Endothelial cell of umbilical vein (primary cell): ENCODE measurements at regions not wholly inside any gene's neighbourhood (a gene's known extent, or its start where the extent isn't known, plus 50 kb on each side); places are given as distances from the start of the nearest gene placed in this dataset.

ENCODE experiments used
- CTCF ChIP-seq, 2 donors: IDR thresholded peaks; 1 replicate in 1 of 2; 2 replicates in 1 of 2; pipeline ENCODE4 v1.5.1; 2011; ENCODE audit warnings: low read length in 2 of 2, mild to moderate bottlenecking in 2 of 2, moderate library complexity in 2 of 2, control low read depth in 1 of 2, inconsistent platforms in 1 of 2, low read depth in 1 of 2; ENCODE audit not compliant: insufficient read depth in 1 of 2; ENCODE audit errors: extremely low read depth in 1 of 2
- EZH2 ChIP-seq: IDR thresholded peaks from 2 replicates; pipeline ENCODE4 v1.6.1; 2012; ENCODE audit warnings: borderline replicate concordance, low read depth, mild to moderate bottlenecking, moderate library complexity, low read length, inconsistent platforms; ENCODE audit not compliant: severe bottlenecking
- POLR2A ChIP-seq: IDR thresholded peaks from 2 replicates; pipeline ENCODE4 v1.6.1; 2012; ENCODE audit warnings: low read depth, mild to moderate bottlenecking, control low read depth, low read length

GRCh38 chr3:81995329-81995728 lies 233.9 kb upstream of the GBE1 start:
- TF ChIP-seq CTCF (IDR thresholded peaks at IDR 0.05; ENCODE audit: extremely low read depth in 1 of 2, insufficient read depth in 1 of 2, low read depth in 1 of 2, low read length in 2 of 2) = no peak
- TF ChIP-seq EZH2 = no peak
- TF ChIP-seq POLR2A = no peak
